ENCODE measurements at regions not wholly inside any gene's neighbourhood (a gene's known extent, or its start where the extent isn't known, plus 50 kb on each side); places are given as distances from the start of the nearest gene placed in this dataset.
A peak's percentile ranks its signal among the peaks of the same experiment; 100 is the strongest.

DNA sequence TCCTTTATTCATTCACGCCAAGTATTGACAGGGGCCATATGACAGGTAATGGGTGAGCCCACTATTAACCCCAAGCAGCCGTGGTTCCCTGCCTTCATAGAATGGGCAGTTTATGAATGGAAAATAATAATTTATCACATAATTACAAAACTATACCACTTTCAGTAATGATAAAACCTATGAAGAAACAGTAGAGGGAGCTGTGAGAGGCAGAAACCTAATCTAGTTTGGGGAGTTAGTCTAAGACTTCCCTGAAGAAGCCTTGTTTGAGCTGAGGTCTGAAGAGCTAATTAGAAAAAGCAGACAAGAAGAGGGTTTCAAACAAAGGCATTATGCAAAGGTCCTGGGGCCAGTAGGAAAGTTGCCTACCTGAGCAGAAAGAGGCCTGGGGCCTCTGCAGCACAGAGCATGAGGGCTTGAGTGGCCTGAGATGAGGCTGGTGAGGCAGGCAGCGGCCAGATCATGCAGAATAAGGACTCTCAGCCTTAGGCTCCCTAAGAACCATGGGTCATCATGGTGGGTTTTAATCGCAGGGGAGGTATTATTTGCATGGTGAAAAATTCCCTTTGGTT, 142.8 kb downstream of the ATG4C start:
- no peak for DNase-seq
- no peak overlapping the region for H3K4me3 Mint-ChIP-seq
- peaks cover 10% of the 10 kb centered on the region for H3K27me3 Mint-ChIP-seq (ENCODE audit: insufficient read depth)
- H3K27ac Mint-ChIP-seq = no peak overlapping the region
- H3K36me3 Mint-ChIP-seq (ENCODE audit: low read depth) = no peaks in the 10 kb centered on the region
- H3K9me3 Mint-ChIP-seq = no peaks in the 10 kb centered on the region
- TF ChIP-seq CTCF (IDR thresholded peaks at IDR 0.05) = peak; percentile 47; the same call in 1 of the 2 replicates
- H3K4me1 Mint-ChIP-seq (ENCODE audit: low read depth) = no peaks in the 10 kb centered on the region

GRCh38 chr1:62928885-62929284, 145.0 kb downstream of the ATG4C start:
- no peak for TF ChIP-seq CTCF (IDR thresholded peaks at IDR 0.05)
- no peak overlapping the region for H3K27ac Mint-ChIP-seq

DNA sequence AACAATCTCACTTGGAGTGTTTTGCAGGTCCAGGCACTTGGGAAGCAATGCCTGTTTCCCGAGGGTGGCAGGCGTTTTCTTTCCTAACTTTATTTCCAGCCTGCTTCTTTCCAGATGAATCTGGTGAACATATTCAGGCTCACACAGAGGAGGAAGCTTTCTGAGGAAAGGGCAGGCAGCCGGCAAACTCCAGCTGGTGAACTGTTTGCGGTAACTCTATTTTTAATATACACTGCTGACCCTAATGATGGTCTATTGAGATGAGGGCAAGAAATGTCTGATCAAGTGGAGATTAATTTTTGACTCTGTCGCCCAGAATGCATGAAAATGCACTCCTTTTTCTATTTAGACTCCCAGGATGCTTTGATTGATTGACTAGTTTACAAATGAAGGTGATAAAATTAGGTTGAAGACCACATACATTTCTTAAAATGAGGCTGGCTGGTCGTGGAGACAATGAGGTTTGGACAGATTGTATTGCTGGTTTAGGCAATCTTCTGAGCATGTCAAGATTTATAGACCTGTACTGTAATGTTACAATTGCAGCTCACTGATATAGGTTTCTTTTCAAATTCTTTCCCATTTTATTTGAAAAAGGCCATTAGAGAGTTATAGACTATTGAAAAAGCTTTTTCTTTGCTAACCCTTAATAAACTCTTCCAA, 153.8 kb downstream of the ATG4C start:
- Mint-ChIP-seq H3K4me1 (ENCODE audit: low read depth) (no peaks in the 10 kb centered on the region), H3K27ac (no peak overlapping the region), H3K27me3 (ENCODE audit: insufficient read depth) (peaks cover 7% of the 10 kb centered on the region), H3K9me3 (no peaks in the 10 kb centered on the region), H3K36me3 (ENCODE audit: low read depth) (no peaks in the 10 kb centered on the region), H3K4me3 (no peak overlapping the region)
- no peak for DNase-seq
- TF ChIP-seq CTCF (IDR thresholded peaks at IDR 0.05) = no peak

More at GRCh38 chr1:62928885-62929284, 145.0 kb downstream of the ATG4C start:
- Mint-ChIP-seq H3K9me3 (no peaks in the 10 kb centered on the region), H3K4me3 (no peak overlapping the region), H3K27me3 (ENCODE audit: insufficient read depth) (peaks cover 8% of the 10 kb centered on the region), H3K36me3 (ENCODE audit: low read depth) (no peaks in the 10 kb centered on the region), H3K4me1 (ENCODE audit: low read depth) (no peaks in the 10 kb centered on the region)
- DNase-seq = no peak

DNA sequence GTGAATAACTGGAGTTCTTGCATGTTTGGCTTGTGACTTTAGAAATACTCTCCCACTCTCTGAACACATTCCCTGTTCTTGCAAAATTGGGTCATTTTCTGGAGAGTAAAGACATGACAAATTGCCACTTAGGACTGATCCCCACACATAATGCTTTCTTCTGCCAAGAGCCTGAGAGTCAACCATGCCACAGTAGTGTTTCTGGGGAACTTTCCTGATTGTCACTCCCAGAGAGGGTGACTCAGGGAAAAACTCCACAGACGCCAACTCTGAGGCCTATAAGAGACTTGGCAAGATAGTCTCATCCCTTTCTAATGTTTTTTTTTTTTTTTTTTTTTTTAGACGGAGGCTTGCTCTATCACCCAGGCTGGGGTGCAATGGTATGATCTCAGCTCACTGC, 157.8 kb downstream of the ATG4C start:
- no peaks in the 10 kb centered on the region for H3K9me3 Mint-ChIP-seq
- no peak for TF ChIP-seq CTCF (IDR thresholded peaks at IDR 0.05)

DNA sequence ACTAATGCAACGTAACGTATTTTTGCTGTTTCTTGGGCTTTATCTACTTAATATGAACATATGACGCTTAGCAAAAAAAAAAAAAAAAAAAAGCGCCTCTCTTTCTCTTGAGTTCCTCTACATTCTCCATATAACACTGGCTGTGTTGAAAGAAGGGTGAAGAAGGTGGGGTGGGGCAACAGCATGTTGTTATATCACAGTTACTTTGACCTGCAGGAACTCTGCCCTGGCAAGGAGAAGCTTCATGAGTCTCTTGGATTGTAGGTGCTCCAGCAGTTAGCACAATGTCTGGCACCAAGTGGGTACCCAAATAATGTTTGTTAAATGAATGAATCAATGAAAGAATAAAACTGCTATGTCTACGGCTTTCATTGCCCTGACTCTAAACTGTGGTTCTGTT, 162.6 kb downstream of the ATG4C start:
- Mint-ChIP-seq H3K4me1 (ENCODE audit: low read depth) (no peaks in the 10 kb centered on the region), H3K27me3 (ENCODE audit: insufficient read depth) (peaks cover 8% of the 10 kb centered on the region), H3K36me3 (ENCODE audit: low read depth) (no peaks in the 10 kb centered on the region), H3K4me3 (no peak overlapping the region), H3K9me3 (no peaks in the 10 kb centered on the region), H3K27ac (no peak overlapping the region)
- DNase-seq = no peak
- TF ChIP-seq CTCF (IDR thresholded peaks at IDR 0.05) = no peak

More for the DNA sequence above, 157.8 kb downstream of the ATG4C start:
- Mint-ChIP-seq H3K4me1 (ENCODE audit: low read depth) (no peaks in the 10 kb centered on the region), H3K27me3 (ENCODE audit: insufficient read depth) (peaks cover 13% of the 10 kb centered on the region), H3K4me3 (no peak overlapping the region), H3K27ac (no peak overlapping the region), H3K36me3 (ENCODE audit: low read depth) (no peaks in the 10 kb centered on the region)
- DNase-seq = no peak

Data from HFFc6 (cell line).